ENCODE measurements at regions not wholly inside any gene's neighbourhood (a gene's known extent, or its start where the extent isn't known, plus 50 kb on each side); places are given as distances from the start of the nearest gene placed in this dataset.

DNA sequence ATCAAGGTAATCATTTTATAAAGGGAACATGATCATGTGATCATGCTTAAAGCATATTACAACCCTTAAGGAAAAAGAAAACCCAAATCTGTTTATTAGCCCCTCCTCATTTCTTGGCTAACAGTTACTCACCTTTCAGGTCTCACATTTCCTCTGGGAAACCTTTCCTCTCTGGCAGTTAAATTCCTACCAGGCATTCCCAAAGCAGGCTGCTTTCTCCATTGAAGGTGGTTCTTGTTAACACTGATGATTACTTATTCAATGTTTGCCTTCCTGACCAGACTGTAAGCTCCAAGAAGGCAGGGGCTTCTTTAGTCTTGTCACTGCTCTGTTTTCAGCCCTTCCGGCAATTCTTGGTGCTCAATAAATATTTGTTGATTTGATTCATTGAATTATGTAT lies 59.9 kb downstream of the PLK2 start:
- no peak for TF ChIP-seq CTCF (IDR thresholded peaks at IDR 0.05; ENCODE audit: low read length)
- no peak for TF ChIP-seq EZH2 (IDR thresholded peaks at IDR 0.05; ENCODE audit: borderline replicate concordance, low read length)
